ENCODE measurements at regions not wholly inside any gene's neighbourhood (a gene's known extent, or its start where the extent isn't known, plus 50 kb on each side); places are given as distances from the start of the nearest gene placed in this dataset.

- Histone ChIP-seq H3K4me1 (no peaks in the 10 kb centered on the region), H3K4me3 (no peak overlapping the region), H3K36me3 (no peaks in the 10 kb centered on the region), H3K9me3 (no peaks in the 10 kb centered on the region), H3K27ac (no peak overlapping the region), H3K27me3 (no peaks in the 10 kb centered on the region)
- TF ChIP-seq CTCF (IDR thresholded peaks at IDR 0.05), result no peak
- ATAC-seq (no peak), DNase-seq (no peak)
- intact Hi-C loops (cut with DNase I), result no loop called here
Observed at GRCh38 chr4:11518754-11519153, 90.1 kb upstream of the HS3ST1 start.

GRCh38 chr4:11514779-11515419 is 86.2 kb upstream of the HS3ST1 start:
- no peak for TF ChIP-seq CTCF (IDR thresholded peaks at IDR 0.05)
- Histone ChIP-seq H3K4me1 (no peaks in the 10 kb centered on the region), H3K27me3 (no peaks in the 10 kb centered on the region), H3K27ac (no peak overlapping the region), H3K9me3 (no peaks in the 10 kb centered on the region), H3K36me3 (no peaks in the 10 kb centered on the region), H3K4me3 (no peak overlapping the region)
- intact Hi-C loops (cut with DNase I), result no loop called here
- DNase-seq (no peak), ATAC-seq (no peak)

- no peaks in the 10 kb centered on the region for H3K4me1 ChIP-seq
- H3K36me3 ChIP-seq, result no peaks in the 10 kb centered on the region
- intact Hi-C loops (cut with DNase I), result no loop called here
- ATAC-seq, result no peak
- H3K27ac ChIP-seq, result no peak overlapping the region
- TF ChIP-seq CTCF (IDR thresholded peaks at IDR 0.05), result no peak
- H3K9me3 ChIP-seq, result no peaks in the 10 kb centered on the region
- DNase-seq, result no peak
- H3K27me3 ChIP-seq, result no peaks in the 10 kb centered on the region
- no peak overlapping the region for H3K4me3 ChIP-seq
Observed at GRCh38 chr4:11514003-11514402, 85.3 kb upstream of the HS3ST1 start.

GRCh38 chr4:11512871-11513270 is 84.2 kb upstream of the HS3ST1 start:
- Histone ChIP-seq H3K4me1 (no peaks in the 10 kb centered on the region), H3K27me3 (no peaks in the 10 kb centered on the region), H3K4me3 (no peak overlapping the region), H3K9me3 (no peaks in the 10 kb centered on the region), H3K36me3 (no peaks in the 10 kb centered on the region), H3K27ac (no peak overlapping the region)
- DNase-seq (no peak), ATAC-seq (no peak)
- TF ChIP-seq CTCF (IDR thresholded peaks at IDR 0.05), result no peak
- intact Hi-C loops (cut with DNase I), result no loop called here

GRCh38 chr4:11511321-11511720 is 82.6 kb upstream of the HS3ST1 start:
- Histone ChIP-seq H3K27me3 (no peaks in the 10 kb centered on the region), H3K4me1 (no peaks in the 10 kb centered on the region), H3K9me3 (no peaks in the 10 kb centered on the region), H3K27ac (no peak overlapping the region), H3K36me3 (no peaks in the 10 kb centered on the region), H3K4me3 (no peak overlapping the region)
- DNase-seq (no peak), ATAC-seq (no peak)
- TF ChIP-seq CTCF (IDR thresholded peaks at IDR 0.05), result no peak
- intact Hi-C loops (cut with DNase I), result no loop called here

GRCh38 chr4:11507920-11508319 is 79.2 kb upstream of the HS3ST1 start:
- Histone ChIP-seq H3K4me1 (no peaks in the 10 kb centered on the region), H3K4me3 (no peak overlapping the region), H3K27ac (no peak overlapping the region), H3K36me3 (no peaks in the 10 kb centered on the region), H3K9me3 (no peaks in the 10 kb centered on the region), H3K27me3 (no peaks in the 10 kb centered on the region)
- no peak for DNase-seq
- ATAC-seq, result no peak
- intact Hi-C loops (cut with DNase I), result no loop called here
- TF ChIP-seq CTCF (IDR thresholded peaks at IDR 0.05), result no peak

All from upper lobe of right lung (tissue), 1 donor.